ENCODE measurements at regions not wholly inside any gene's neighbourhood (a gene's known extent, or its start where the extent isn't known, plus 50 kb on each side); places are given as distances from the start of the nearest gene placed in this dataset.

DNA sequence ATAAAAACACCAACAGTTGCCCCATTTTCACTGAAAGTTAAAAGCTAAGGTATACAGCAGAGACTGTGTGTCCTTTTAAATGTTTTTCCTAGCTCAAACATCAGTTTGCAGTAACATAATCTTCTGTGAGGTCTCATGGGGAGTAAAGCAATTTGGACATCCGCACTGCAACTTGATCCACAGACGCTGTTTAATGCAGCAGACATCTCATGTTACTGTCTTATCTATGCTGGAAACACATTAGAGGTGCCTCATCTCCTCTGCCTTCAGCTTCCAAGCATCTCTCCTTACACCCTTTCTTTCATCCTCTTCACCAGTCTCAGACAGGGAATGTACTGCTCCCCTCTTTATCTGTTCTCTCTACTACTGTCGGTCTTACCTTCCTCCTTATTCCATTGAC lies 53.7 kb upstream of the ATP11B start:
- no peak for TF ChIP-seq POLR2AphosphoS5 (IDR thresholded peaks at IDR 0.05; ENCODE audit: low read depth, low read length)
- TF ChIP-seq, protein P1, sequence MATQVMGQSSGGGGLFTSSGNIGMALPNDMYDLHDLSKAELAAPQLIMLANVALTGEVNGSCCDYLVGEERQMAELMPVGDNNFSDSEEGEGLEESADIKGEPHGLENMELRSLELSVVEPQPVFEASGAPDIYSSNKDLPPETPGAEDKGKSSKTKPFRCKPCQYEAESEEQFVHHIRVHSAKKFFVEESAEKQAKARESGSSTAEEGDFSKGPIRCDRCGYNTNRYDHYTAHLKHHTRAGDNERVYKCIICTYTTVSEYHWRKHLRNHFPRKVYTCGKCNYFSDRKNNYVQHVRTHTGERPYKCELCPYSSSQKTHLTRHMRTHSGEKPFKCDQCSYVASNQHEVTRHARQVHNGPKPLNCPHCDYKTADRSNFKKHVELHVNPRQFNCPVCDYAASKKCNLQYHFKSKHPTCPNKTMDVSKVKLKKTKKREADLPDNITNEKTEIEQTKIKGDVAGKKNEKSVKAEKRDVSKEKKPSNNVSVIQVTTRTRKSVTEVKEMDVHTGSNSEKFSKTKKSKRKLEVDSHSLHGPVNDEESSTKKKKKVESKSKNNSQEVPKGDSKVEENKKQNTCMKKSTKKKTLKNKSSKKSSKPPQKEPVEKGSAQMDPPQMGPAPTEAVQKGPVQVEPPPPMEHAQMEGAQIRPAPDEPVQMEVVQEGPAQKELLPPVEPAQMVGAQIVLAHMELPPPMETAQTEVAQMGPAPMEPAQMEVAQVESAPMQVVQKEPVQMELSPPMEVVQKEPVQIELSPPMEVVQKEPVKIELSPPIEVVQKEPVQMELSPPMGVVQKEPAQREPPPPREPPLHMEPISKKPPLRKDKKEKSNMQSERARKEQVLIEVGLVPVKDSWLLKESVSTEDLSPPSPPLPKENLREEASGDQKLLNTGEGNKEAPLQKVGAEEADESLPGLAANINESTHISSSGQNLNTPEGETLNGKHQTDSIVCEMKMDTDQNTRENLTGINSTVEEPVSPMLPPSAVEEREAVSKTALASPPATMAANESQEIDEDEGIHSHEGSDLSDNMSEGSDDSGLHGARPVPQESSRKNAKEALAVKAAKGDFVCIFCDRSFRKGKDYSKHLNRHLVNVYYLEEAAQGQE (IDR thresholded peaks at IDR 0.05; ENCODE audit: insufficient read depth in 1 of 2, low read depth in 2 of 2, low read length in 1 of 2): no peak
- TF ChIP-seq SIN3A (IDR thresholded peaks at IDR 0.05; ENCODE audit: borderline replicate concordance, insufficient read depth, low read depth, low read length): no peak
- no peak for TF ChIP-seq TCF7L2 (IDR thresholded peaks at IDR 0.05; ENCODE audit: low read depth, low read length)
- TF ChIP-seq, protein P2, sequence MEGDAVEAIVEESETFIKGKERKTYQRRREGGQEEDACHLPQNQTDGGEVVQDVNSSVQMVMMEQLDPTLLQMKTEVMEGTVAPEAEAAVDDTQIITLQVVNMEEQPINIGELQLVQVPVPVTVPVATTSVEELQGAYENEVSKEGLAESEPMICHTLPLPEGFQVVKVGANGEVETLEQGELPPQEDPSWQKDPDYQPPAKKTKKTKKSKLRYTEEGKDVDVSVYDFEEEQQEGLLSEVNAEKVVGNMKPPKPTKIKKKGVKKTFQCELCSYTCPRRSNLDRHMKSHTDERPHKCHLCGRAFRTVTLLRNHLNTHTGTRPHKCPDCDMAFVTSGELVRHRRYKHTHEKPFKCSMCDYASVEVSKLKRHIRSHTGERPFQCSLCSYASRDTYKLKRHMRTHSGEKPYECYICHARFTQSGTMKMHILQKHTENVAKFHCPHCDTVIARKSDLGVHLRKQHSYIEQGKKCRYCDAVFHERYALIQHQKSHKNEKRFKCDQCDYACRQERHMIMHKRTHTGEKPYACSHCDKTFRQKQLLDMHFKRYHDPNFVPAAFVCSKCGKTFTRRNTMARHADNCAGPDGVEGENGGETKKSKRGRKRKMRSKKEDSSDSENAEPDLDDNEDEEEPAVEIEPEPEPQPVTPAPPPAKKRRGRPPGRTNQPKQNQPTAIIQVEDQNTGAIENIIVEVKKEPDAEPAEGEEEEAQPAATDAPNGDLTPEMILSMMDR (IDR thresholded peaks at IDR 0.05): no peak
- no peak for ATAC-seq
- ChIA-PET CTCF (no interaction called here), POLR2A (no interaction called here)
- BruUV-seq (replicated peaks): no TSS peak
- in situ Hi-C loops (cut with HindIII; ENCODE audit: low pct_unique_long_range_greater_than_20kb, low sequenced_read_pairs): no loop called here
- no peak overlapping the region for H3K4me3 ChIP-seq (ENCODE audit: low read depth in 2 of 2, low read length in 2 of 2)
- intact Hi-C loops (cut with micrococcal nuclease; ENCODE audit: unreplicated experiment): no loop called here
- H3K27ac ChIP-seq (ENCODE audit: low read length): no peak overlapping the region
- H3K36me3 ChIP-seq (ENCODE audit: control insufficient read depth, insufficient read depth, low read length): no peaks in the 10 kb centered on the region
- no peak for DNase-seq (ENCODE audit: low read depth, low spot score)
- H3K27me3 ChIP-seq (ENCODE audit: control insufficient read depth, insufficient read depth, low read length): peaks cover 10% of the 10 kb centered on the region; the same call in 1 of the 2 replicates
- no peaks in the 10 kb centered on the region for H3K4me1 ChIP-seq (ENCODE audit: control insufficient read depth, insufficient read depth, low read length)
- no peaks in the 10 kb centered on the region for H3K9me3 ChIP-seq (ENCODE audit: control insufficient read depth, insufficient read depth, low read depth, low read length)

DNA sequence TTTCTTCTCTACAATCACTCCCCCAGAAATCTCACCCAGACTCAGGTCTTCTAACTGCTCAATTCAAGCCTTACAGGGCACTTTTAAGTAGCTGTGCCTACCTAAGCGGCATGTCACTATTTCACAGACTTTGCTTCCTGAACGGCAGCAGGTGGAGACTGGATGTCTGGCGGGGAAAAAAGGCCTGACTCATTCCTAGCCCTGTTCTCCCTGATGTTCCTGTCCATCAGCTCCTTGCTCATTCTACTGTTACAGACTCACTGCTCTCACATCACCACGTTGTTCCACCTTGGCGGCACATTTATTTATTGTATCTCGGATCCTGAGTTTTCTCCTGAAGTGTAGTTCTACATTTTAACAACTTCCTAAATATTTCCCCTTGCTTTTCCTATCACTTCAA lies 52.6 kb upstream of the ATP11B start:
- ChIA-PET POLR2A (no interaction called here), CTCF (no interaction called here)
- in situ Hi-C loops (cut with HindIII; ENCODE audit: low pct_unique_long_range_greater_than_20kb, low sequenced_read_pairs): no loop called here
- TF ChIP-seq SIN3A (IDR thresholded peaks at IDR 0.05; ENCODE audit: borderline replicate concordance, insufficient read depth, low read depth, low read length) (no peak), POLR2AphosphoS5 (IDR thresholded peaks at IDR 0.05; ENCODE audit: low read depth, low read length) (no peak), TCF7L2 (IDR thresholded peaks at IDR 0.05; ENCODE audit: low read depth, low read length) (no peak)
- TF ChIP-seq, protein P1 (IDR thresholded peaks at IDR 0.05; ENCODE audit: insufficient read depth in 1 of 2, low read depth in 2 of 2, low read length in 1 of 2): no peak
- TF ChIP-seq, protein P2 (IDR thresholded peaks at IDR 0.05): no peak
- DNase-seq (ENCODE audit: low read depth, low spot score): no peak
- H3K4me3 ChIP-seq (ENCODE audit: low read depth in 2 of 2, low read length in 2 of 2): no peak overlapping the region
- H3K9me3 ChIP-seq (ENCODE audit: control insufficient read depth, insufficient read depth, low read depth, low read length): no peaks in the 10 kb centered on the region
- no peaks in the 10 kb centered on the region for H3K36me3 ChIP-seq (ENCODE audit: control insufficient read depth, insufficient read depth, low read length)
- peaks cover 6% of the 10 kb centered on the region; the same call in 1 of the 2 replicates for H3K27me3 ChIP-seq (ENCODE audit: control insufficient read depth, insufficient read depth, low read length)
- H3K4me1 ChIP-seq (ENCODE audit: control insufficient read depth, insufficient read depth, low read length): no peaks in the 10 kb centered on the region
- ATAC-seq: no peak
- no peak overlapping the region for H3K27ac ChIP-seq (ENCODE audit: low read length)
- BruUV-seq (replicated peaks): no TSS peak
- intact Hi-C loops (cut with micrococcal nuclease; ENCODE audit: unreplicated experiment): no loop called here

All from Panc1 (cell line).